Adrenal gland (tissue), 5 donors: ENCODE measurements at regions not wholly inside any gene's neighbourhood (a gene's known extent, or its start where the extent isn't known, plus 50 kb on each side); places are given as distances from the start of the nearest gene placed in this dataset.

Experiments
- POLR2A ChIP-seq, 2 donors: fragments of 450-650 bp; IDR thresholded peaks; one replicate each; pipeline ENCODE4 v1.6.1; 2017; ENCODE audit warnings: antibody characterized with exemption in 2 of 2, mild to moderate bottlenecking in 2 of 2, moderate library complexity in 1 of 2
- TF ChIP-seq, protein P1 (sequence below), 6 experiments: fragments of 450-650 bp in 4 of 6; fragments of 200-600 bp in 2 of 6; sonication (generic) in 1 of 6; IDR thresholded peaks; 1 replicate in 5 of 6; 2 replicates in 1 of 6; pipeline versions ENCODE4 v1.5.1 to v1.8.0; 2016 to 2021; ENCODE audit warnings: antibody characterized with exemption in 6 of 6, mild to moderate bottlenecking in 2 of 6, moderate library complexity in 1 of 6
- donor health status: DM: no; HTN: no; CAD: no.

DNA sequence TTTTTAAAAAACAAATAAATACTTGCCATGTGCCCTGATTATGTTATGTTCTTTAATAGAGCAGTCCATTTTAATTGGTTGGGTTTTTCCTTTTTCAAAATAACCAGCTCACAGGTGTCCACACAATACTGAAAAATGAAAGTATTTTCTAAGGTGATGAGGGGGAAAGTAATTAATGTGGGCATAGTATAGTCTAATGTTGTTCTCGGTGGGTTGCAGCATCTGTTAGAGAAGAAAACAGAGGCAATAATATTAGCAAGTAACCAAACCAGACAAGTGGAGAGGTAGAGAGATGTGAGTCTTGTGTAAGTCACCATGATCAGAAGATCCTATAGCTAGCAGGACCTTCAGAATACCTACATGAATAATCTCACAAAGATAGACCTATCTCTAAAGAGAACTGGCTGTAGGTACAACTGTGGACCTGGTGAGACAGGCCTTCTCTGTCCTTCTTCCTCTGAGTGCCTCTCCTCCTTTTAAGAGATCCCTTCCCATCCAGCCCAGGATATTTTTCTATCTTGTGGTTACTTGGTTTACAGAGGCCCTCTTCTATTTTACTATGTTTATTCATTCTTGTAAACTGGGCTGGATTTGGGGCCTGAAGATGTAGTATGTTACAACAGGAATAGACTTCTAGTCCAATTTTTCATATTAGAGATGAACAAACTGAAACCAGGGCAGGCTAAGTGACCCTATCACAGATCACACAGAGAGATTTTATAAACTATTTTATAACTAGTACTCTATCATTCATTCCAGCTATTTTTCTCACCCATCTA is 67.1 kb upstream of the MSTN start:
- TF ChIP-seq, protein P1, sequence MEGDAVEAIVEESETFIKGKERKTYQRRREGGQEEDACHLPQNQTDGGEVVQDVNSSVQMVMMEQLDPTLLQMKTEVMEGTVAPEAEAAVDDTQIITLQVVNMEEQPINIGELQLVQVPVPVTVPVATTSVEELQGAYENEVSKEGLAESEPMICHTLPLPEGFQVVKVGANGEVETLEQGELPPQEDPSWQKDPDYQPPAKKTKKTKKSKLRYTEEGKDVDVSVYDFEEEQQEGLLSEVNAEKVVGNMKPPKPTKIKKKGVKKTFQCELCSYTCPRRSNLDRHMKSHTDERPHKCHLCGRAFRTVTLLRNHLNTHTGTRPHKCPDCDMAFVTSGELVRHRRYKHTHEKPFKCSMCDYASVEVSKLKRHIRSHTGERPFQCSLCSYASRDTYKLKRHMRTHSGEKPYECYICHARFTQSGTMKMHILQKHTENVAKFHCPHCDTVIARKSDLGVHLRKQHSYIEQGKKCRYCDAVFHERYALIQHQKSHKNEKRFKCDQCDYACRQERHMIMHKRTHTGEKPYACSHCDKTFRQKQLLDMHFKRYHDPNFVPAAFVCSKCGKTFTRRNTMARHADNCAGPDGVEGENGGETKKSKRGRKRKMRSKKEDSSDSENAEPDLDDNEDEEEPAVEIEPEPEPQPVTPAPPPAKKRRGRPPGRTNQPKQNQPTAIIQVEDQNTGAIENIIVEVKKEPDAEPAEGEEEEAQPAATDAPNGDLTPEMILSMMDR (IDR thresholded peaks at IDR 0.05) = no peak
- no peak for TF ChIP-seq POLR2A (IDR thresholded peaks at IDR 0.05)
